Ammon's horn (tissue), 1 donor: ENCODE measurements at regions not wholly inside any gene's neighbourhood (a gene's known extent, or its start where the extent isn't known, plus 50 kb on each side); places are given as distances from the start of the nearest gene placed in this dataset.
"Not testable (repeated sequence)": the region's sequence is repeated elsewhere in the genome, so short reads cannot be mapped to it uniquely, and the experiment has no call there.

ENCODE experiments used
- DNase-seq: peaks from one replicate; pipeline ENCODE4 v3.0.0-alpha.2; 2016; ENCODE audit warnings: low spot score

DNA sequence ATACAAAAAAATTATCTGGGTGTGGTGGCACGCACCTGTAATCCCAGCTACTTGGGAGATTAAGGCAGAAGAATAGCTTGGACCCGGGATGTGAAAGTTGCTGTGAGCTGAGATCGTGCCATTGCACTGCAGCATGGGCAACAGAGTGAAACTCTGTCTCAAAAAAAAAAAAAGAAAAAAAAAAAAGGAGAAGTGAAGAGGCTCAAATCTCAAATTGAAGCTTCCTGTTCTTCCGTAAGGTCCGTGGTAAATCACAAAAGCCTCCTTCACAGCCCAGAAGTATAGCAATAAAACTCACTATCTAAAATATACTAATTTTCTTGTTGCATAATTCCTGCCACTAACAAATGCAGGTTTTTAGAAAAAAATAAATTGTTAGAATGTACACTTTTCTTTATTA, 498.2 kb upstream of the BRINP3 start:
- DNase-seq: no peak

GRCh38 chr1:191002768-191003167, 525.1 kb upstream of the BRINP3 start:
- no peak for DNase-seq

DNA sequence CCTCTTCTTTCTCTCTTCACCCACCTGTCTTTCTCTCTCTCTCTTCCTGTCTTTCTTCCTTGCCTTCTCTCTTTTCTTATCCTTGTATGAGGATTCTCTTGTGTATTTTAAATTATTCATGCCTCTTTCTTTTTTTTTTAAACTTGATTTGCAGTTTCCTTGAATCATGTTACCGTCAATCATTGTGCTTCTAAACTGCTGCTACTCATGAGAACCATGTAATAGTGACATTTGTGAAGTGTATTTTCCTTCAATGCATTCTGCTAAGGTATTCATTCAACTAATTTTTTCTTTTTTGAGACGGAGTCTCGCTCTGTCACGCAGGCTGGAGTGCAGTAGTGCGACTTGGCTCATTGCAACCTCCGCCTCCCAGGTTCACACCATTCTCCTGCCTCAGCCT, 539.1 kb upstream of the BRINP3 start:
- no peak for DNase-seq

DNA sequence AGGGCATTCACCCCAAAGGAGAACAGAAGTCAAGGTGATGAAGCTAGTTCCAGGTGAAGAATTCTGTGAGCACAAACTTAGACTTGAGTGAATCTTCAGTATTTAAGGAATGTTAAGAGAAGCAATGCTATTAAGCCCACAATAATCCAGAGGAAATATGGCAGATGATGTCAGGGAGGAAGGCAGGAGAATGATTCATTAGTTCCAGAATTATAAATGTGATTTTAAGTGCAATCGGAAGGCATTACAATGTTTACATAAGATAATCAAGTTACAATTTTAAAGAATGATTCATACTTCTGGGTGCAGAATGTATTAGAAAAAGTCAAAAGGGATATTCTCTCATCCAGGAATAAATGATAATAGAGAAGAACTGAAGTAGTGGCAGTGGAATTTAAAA, 545.2 kb upstream of the BRINP3 start:
- no peak for DNase-seq

- DNase-seq: no peak
These were observed 548.4 kb upstream of the BRINP3 start for GRCh38 chr1:191025896-191026642.

DNA sequence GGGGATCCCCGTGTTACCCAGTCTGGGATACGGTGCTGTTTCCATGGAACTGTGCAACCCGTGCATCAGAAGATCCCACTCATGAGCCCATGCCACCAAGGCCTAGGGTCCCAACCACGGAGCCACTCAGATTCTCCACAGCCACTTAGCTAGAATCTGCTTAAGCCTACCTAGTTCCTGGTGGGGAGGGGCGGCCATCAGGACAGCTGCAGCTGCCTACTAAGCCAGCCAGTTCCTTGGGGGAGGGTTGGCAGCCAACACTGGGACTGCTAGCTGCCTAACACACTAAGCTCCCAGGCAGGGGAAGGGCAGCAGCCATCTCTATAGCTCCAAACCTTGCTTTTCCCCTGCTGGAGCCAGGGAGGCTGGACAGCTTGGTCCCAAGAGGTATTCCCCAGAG, 549.2 kb upstream of the BRINP3 start:
- no peak for DNase-seq

GRCh38 chr1:191034132-191034531, 556.5 kb upstream of the BRINP3 start:
- no peak for DNase-seq

DNA sequence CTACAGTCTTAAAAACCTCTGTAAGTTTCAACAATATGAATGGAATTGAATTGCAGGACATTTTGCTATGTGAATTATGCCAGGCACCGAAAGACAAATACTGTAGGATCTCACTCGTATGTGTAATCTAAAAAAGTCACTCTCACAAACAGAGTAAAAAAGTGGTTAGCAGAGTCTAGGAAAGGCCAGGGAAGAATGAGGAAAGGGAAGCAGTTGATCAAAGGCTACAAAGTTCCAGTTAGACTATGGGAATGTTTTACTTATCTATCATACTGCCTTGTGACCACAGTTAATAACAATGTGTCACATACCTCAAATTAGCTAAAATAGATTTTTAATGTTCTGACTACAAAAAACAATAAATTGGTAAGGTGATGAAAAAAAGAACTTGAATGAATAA, 565.4 kb upstream of the BRINP3 start:
- DNase-seq: no peak

DNA sequence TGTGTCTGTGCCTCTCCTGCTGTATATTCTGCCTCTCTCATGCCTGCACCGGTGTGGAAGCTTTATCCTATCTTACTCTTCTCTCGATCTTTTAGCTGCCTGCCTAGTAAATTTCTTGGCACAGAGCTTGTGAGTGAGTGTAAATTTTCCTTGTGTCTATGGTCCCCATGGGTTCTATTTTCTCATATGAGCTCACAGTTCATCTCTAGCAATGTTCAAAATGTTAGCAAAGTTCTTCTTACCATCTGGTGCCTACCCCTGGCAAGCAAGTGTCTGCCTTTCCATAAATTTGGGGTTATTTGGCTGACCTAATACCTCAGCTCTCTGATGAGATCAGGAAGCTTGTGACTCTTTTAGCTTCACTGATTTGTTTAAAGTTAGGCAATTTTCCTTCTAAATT, 572.1 kb upstream of the BRINP3 start:
- no peak for DNase-seq

DNA sequence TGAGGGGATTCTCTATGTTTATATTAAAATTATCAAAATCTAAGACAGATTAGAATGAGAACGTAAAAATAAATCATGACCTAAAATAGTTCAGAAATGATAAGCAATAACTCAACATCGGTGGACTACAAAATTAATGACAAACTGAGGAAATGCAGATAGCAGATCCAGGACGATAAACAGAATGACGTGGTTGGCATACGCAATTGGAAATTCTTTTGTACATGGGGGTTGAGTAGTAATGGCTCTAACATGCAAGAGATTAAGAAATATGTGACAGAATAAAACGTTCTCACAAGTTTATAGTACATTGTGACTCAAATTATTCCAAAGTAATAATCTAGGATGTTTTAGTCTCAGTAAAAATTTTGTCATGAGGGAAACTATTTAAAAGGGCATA, 575.2 kb upstream of the BRINP3 start:
- DNase-seq: no peak

GRCh38 chr1:191065346-191065745, 587.7 kb upstream of the BRINP3 start:
- no peak for DNase-seq

GRCh38 chr1:191065771-191066170, 588.1 kb upstream of the BRINP3 start:
- DNase-seq: no peak

DNA sequence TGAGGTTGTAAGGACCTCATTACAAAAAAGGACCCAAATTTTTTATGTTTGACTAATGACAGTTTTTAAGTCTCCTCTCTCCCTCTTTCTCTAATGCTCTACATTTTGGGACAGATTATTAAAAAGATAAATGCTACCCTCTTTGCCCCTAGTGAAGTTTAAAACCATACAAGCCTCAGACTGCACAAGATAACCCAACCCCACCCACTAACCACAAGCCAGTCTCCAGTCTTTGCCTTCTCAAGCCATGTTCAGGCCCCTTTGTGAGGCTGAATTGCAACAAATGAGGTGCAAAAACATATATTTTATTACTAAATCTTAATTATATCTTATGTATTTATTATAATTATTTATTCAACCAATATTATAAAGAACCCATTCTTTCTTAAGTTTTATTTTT, 597.2 kb upstream of the BRINP3 start:
- no peak for DNase-seq

DNA sequence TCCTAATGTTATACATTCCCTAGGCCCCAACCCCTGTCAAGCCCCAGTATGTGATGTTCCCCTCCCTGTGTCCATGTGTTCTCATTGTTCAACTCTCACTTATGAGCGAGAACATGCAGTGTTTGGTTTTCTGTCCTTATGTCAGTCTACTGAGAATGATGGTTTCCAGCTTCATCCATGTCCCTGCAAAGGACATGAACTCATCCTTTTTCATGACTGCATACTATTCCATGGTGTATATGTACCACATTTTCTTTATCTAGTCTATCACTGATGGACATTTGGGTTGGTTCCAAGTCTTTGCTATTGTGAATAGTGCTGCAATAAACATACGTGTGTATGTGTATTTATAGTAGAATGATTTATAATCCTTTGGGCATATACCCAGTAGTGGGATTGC, 605.4 kb upstream of the BRINP3 start:
- not testable (repeated sequence) for DNase-seq

DNA sequence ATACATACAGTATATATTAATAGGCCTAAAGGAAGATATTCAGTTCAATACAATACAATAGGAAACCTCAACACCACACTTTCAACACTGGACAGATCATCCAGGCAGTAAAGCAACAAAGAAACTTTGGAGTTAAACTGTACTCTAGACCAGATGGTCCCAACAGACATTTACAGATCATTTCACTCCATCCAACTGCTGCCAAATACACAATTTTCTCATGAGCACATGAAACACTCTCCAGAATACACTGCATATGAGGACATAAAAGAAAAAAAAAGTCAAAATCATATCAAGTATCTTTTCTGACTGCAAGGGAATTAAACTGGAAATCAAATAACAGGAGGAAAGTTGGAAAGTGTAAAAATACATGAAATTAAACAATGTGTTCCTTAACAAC, 607.5 kb upstream of the BRINP3 start:
- DNase-seq: peak; percentile 1

GRCh38 chr1:191086910-191087309, 609.2 kb upstream of the BRINP3 start:
- DNase-seq: no peak

DNA sequence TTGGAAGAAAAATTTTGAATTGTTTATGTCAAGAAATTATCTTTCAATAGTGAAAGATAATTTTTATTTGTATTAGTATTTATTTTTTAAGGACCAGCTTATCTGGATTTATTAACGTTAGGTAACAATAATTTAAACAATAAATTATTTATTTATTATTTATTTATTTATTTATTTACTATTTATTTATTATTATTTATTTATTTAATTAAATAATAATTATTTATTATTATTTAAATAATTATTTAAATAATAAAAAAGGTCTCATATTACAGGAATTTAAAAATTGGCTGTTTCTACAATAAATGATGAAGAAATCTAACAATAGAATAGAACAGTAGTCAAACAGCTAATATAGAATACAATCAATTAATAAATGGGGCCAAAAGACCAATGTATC, 618.7 kb upstream of the BRINP3 start:
- DNase-seq: no peak

DNA sequence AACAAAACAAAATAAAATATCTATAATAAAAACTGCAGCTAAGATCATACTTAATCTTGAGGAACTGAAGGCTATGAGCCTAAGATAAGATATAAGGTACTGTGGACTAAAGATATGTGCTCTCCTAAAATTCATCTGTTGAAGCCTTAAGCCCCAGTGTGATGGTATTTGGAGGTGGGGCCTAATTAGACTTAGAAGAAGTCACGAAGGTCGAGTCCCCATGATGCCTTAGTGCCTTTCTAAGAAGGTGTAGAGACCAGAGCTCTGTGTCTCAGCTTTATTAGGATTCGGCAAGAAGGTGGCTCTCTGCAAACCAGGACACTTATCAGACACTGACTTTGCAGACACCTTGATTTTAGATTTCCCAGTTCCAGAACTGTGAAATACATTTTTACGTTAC, 622.0 kb upstream of the BRINP3 start:
- DNase-seq: no peak

GRCh38 chr1:191101960-191102359, 624.3 kb upstream of the BRINP3 start:
- DNase-seq: no peak

GRCh38 chr1:191125950-191126349, 648.3 kb upstream of the BRINP3 start:
- DNase-seq: no peak

DNA sequence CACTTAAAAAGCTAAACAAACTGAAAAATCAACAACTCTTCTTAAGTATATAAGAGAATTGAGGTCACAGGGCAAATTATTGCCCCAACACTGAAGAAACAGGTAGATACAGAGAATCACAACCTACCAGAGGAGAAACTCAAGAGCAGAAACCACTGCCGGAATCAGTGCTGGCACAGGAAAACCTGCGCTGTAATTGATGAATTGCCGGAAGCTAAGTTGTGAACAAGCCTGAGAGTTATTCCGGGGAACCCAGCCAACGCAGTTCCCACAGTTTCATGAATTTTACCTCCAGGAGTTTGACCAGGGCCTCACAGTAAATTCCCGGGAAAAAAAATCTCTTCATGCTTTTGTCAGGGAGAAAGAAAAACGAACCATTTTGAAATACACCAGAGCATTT, 657.1 kb upstream of the BRINP3 start:
- DNase-seq: no peak

GRCh38 chr1:191140038-191140437, 662.4 kb upstream of the BRINP3 start:
- DNase-seq: no peak

DNA sequence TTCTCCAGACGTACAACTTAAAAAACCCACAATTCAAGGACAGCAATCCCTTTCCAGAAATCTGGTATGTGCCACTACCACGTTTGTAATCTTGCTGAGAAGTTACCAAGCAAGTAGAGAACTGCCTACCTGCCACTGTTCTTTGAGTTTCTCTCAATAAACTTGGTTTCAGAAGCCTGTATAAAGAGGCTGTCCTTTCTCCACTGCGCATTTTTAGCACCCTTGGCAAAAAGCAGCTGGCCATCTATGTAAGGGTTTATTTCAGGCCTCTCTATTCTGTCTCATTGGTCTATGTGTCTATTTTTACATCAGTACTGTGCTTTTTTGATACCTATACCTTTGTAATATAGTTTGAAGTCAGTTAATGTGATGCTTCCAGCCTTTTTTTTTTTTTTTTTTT, 665.1 kb upstream of the BRINP3 start:
- DNase-seq: no peak

DNA sequence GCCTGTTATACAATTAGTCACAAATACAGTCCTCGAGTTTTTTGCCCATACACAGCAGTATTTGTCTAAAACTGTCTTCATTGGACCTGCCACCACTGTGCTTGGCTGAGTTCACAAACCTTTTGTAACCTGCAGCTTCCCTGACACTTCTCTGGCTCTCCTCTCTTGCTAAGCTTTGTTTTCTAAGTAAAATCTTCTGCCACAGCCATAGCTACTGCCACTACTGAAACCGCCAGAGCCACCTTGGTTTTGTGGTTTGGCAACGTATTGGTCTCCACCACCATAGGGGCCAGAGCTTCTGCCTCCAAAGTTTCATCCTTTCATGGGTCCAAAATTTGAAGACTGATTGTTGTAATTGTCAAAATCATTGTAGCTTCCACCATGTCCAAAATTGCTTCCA, 668.2 kb upstream of the BRINP3 start:
- no peak for DNase-seq
